Skeletal muscle cell (primary cell): ENCODE measurements at regions not wholly inside any gene's neighbourhood (a gene's known extent, or its start where the extent isn't known, plus 50 kb on each side); places are given as distances from the start of the nearest gene placed in this dataset.

ENCODE experiments used
- DNase-seq: peaks from one replicate; pipeline ENCODE4 v3.0.0-alpha.2; 2010; ENCODE audit warnings: low read depth
- H3K4me3 ChIP-seq: 2 replicates; pipeline ENCODE4 v1.5.1; 2011; ENCODE audit warnings: low read depth, mild to moderate bottlenecking, control low read depth, low read length, moderate library complexity

- no peak overlapping the region for H3K4me3 ChIP-seq
- no peak for DNase-seq
Measured at GRCh38 chr19:30118221-30118620, 176.2 kb downstream of the URI1 start.

GRCh38 chr19:30118760-30119159, 176.7 kb downstream of the URI1 start:
- no peak overlapping the region for H3K4me3 ChIP-seq
- DNase-seq: no peak

- DNase-seq: no peak
- H3K4me3 ChIP-seq: no peak overlapping the region
Measured at GRCh38 chr19:30119180-30119908, 177.3 kb downstream of the URI1 start.

GRCh38 chr19:30120860-30121484, 178.9 kb downstream of the URI1 start:
- no peak overlapping the region for H3K4me3 ChIP-seq
- DNase-seq: no peak

- no peak for DNase-seq
- no peak overlapping the region for H3K4me3 ChIP-seq
Measured at GRCh38 chr19:30122431-30122830, 180.4 kb downstream of the URI1 start.

- DNase-seq: no peak
- no peak overlapping the region for H3K4me3 ChIP-seq
Measured at GRCh38 chr19:30123119-30123518, 181.1 kb downstream of the URI1 start.

GRCh38 chr19:30123611-30124010, 181.6 kb downstream of the URI1 start:
- H3K4me3 ChIP-seq: no peak overlapping the region
- DNase-seq: no peak

- no peak overlapping the region for H3K4me3 ChIP-seq
- DNase-seq: no peak
Measured at GRCh38 chr19:30128211-30128610, 186.2 kb downstream of the URI1 start.

- no peak overlapping the region for H3K4me3 ChIP-seq
- DNase-seq: no peak
Measured at GRCh38 chr19:30130356-30131122, 188.5 kb downstream of the URI1 start.

- DNase-seq: no peak
- no peak overlapping the region for H3K4me3 ChIP-seq
Measured at GRCh38 chr19:30131246-30131645, 189.2 kb downstream of the URI1 start.

- H3K4me3 ChIP-seq: no peak overlapping the region
- no peak for DNase-seq
Measured at GRCh38 chr19:30131722-30132291, 189.8 kb downstream of the URI1 start.

- no peak for DNase-seq
- H3K4me3 ChIP-seq: no peak overlapping the region
Measured at GRCh38 chr19:30132343-30133075, 190.5 kb downstream of the URI1 start.

GRCh38 chr19:30133803-30134202, 191.8 kb downstream of the URI1 start:
- H3K4me3 ChIP-seq: no peak overlapping the region
- no peak for DNase-seq

- DNase-seq: no peak
- no peak overlapping the region for H3K4me3 ChIP-seq
Measured at GRCh38 chr19:30135093-30135757, 193.2 kb downstream of the URI1 start.

GRCh38 chr19:30135797-30136196, 193.8 kb downstream of the URI1 start:
- DNase-seq: no peak
- H3K4me3 ChIP-seq: no peak overlapping the region

GRCh38 chr19:30136611-30137195, 194.7 kb downstream of the URI1 start:
- H3K4me3 ChIP-seq: no peak overlapping the region
- no peak for DNase-seq

- DNase-seq: no peak
- H3K4me3 ChIP-seq: no peak overlapping the region
Measured at GRCh38 chr19:30137747-30138146, 195.7 kb downstream of the URI1 start.

GRCh38 chr19:30144242-30144758, 202.3 kb downstream of the URI1 start:
- DNase-seq: no peak
- no peak overlapping the region for H3K4me3 ChIP-seq

GRCh38 chr19:30144802-30145201, 202.8 kb downstream of the URI1 start:
- no peak overlapping the region for H3K4me3 ChIP-seq
- DNase-seq: no peak
